Caki2 (cell line): ENCODE measurements at regions not wholly inside any gene's neighbourhood (a gene's known extent, or its start where the extent isn't known, plus 50 kb on each side); places are given as distances from the start of the nearest gene placed in this dataset.

Source experiments
- DNase-seq: peaks from one replicate; pipeline ENCODE4 v3.0.0-alpha.2; 2015; ENCODE audit warnings: low read depth
- in situ Hi-C: cut with HindIII; loops from 2 replicates; pipeline ENCODE4 v1.10.0; 2016; ENCODE audit warnings: low sequenced_read_pairs, low pct_unique_long_range_greater_than_20kb, mixed read lengths

DNA sequence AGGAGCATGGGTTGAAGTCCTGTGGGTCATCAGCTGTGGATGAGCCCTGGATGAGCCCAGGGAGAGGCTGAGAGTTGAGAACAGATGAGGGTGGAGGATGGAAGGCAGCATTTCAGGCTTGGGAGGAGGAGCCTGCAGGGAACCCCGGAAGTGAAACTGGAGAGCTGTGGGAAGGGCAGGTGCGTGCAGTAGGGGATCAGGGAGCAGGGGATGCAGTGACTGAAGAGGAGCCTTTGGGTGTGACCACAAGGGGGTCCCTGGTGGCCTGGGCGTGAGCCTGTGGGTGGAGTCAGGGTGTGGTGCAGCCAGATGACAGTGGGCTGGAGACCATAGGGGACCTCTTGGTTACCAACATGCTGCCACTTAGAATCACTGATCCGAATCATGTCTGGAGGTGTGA lies 115.5 kb downstream of the PAPOLA start:
- in situ Hi-C loops: no loop called here
- DNase-seq: no peak

DNA sequence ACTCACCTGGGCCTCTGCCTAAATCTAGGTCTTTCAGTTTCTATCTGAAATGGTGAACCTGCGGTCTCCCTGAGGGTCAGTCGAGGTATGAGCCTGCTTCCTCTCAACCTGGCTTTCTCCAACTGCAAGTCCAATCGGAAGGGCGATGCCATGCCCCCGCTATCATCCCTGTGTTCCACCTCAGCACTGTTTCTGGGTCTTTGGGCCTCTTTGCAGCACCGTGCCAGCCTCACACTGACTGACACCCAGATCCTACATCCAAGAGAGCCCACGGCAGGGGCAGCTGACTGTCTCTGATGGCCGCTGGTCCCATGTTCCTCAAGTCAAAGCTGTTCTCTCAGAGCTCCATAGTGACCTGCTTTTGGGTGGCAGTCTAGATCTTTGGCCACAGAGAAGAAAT lies 120.7 kb downstream of the PAPOLA start:
- in situ Hi-C loops: no loop called here
- DNase-seq: no peak

DNA sequence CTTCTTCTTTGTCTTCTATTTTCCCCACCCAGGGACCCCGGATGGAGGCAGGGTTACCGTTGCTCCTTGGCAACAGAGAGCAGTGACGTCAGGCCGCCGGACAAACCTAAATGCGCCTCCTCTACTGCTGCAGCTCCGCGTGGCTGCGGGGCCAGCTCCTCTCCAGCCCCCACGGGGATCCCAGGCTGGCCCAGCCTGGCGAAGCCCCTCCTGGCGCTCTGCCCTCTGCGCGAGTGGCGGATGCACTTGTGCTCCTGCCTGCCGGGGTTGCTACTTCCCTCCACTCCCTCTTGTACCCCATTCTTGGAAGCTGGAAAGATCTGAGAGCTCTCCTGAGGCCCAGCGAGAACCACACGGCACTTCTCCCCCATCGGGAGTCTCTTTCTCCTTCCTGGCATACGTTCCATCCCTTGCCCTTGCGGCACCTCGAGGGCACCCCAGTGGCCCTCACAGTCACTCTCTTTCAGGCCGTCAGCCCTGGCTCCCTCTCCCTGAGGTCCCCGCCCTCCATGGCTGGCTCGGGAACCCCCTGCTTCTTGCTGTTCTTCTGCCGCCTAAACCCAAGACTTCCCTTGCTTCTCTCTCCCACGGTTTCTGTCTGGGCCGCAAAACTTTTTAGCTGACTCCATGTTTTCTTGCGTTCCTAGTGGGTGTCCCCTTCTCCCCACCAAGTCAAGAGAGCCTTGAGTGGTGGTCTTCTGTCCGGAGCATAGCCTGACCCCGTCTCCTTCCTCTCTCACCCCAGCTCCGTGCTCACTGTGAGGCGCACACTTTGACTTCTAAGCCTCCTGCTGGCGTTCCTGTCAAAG lies 121.7 kb downstream of the PAPOLA start:
- in situ Hi-C loops: no loop called here
- no peak for DNase-seq

DNA sequence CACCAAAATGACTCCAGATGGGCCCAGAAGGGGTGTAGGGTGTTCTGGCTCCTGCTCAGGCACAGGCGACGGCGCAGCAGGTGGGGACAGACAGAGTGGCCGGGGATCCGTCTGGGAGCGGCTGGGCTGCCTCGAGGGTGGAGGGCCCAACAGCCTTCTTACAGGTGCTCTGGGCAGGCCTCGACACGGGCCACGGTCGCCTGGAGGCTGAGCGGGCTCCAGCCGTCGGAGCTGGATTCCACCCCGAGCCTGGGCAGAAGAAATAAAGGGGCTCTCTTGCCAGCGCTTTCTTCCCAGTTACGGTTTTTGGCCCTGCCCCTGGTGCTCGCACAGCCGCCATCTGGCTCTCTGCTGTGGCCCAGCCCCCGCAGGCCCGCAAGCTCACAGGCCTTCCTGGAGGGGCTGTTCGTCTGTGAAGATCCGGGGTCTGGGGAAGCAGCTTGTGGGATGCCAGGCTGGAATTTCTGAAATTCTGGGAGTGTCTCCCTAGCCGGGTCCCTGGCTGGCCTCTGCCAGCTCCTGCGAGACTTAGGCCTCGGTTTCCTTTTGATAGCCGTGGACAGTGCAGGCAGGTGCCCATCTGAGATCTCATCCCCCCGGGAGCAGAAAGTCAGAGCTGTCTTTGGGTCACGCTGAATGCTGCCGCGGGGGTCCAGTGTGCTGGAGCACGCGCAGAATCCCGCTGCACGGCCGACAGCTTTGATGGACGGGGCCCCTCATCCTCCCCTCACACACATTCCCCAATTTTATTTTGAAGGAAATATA lies 122.7 kb downstream of the PAPOLA start:
- in situ Hi-C loops: no loop called here
- no peak for DNase-seq

DNA sequence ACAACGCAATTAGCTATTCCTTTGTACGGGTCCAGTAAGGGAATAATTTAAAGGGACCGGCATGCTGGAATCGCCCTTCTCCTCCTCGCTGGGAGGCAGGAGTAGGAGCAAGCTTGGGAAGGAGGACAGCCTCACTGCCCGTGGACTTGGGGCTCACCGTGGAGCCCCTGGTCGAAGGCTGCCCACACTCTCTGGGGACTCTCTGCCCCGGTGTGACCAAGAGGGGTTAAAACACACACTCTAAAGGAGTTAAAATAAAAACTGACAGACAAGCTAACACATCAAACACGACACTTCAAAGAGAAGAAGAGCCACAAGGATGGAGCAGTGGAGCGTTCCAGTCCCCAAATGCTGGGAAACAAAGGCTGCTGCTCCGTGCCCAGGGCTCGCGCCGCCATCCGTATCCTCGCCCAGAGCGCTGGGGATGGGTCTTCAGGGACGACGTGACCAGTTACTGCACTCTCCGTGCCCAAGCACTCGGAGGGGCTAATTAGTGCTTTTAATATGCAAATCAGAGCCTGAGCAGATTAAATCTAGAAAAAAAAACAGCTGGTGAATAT lies 123.3 kb downstream of the PAPOLA start:
- DNase-seq: no peak
- in situ Hi-C loops: no loop called here

DNA sequence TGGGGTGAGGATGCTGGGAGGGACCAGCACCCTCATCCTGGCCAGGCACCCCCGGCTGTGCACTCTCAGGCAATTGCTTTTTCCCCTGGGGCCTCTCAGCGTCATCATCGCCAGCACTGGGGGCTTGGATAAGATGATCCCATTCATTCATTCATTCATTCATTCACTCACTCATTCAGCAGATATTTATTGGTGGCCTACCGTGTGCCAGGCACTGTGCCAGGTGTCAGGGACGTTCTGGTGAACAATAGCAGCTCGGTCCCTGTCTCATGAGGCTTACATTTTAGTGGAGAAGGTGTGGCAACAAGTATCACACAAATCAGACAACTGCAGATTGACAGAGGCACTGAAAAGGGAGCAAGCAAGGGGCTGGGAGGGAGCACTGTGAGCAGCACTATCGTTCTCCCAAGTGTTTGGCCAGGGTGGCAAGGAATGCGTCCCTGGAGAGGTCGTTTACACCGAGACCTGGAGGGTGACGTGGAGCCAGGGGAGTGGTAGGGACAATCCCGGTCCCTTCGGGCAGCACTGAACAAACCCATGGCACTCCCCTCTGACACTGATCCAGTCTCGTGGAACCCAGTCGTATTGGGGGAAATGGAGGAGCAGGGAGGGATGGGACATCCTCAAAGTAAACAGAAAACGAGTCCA lies 124.1 kb downstream of the PAPOLA start:
- in situ Hi-C loops: no loop called here
- DNase-seq: no peak

DNA sequence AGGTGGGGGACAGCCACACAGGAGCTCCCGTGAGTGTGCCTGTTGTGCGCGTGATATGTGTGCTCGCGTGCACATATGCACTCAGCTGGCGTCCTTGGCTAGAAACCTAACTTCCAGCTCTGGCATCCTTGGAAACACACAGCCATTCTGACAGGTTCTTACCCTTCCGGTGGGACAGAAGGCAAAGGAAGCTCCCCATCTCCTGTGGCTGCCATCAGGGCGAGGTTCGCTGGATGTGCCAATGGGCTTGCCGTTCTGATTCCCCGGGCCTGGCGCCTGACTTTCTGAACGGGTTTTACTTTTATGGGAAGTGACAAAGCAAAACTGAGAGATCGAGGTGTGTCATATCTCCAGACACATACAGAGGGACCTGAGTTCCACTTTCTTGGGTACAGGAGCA lies 124.7 kb downstream of the PAPOLA start:
- in situ Hi-C loops: no loop called here

DNA sequence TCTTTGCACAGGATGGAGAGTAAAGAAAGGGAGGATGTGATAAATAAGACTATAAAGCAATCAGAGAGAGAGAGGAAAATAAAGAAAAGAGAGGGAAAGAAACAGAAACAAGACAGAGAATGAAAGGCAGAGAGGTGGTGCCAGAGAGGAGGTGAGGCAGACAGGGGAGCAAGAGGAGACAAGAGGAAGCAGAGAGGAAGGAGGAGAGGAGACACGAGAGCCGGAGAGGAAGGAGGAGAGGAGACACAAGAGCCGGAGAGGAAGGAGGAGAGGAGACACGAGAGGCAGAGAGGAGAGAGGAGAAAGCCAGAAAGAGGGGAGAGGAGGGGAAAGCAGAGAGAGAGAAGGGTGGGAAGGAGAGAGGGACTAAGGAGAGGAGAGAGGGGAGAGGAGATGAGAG lies 125.2 kb downstream of the PAPOLA start:
- in situ Hi-C loops: no loop called here
- DNase-seq: no peak

More for the DNA sequence above, 124.7 kb downstream of the PAPOLA start:
- DNase-seq: no peak

DNA sequence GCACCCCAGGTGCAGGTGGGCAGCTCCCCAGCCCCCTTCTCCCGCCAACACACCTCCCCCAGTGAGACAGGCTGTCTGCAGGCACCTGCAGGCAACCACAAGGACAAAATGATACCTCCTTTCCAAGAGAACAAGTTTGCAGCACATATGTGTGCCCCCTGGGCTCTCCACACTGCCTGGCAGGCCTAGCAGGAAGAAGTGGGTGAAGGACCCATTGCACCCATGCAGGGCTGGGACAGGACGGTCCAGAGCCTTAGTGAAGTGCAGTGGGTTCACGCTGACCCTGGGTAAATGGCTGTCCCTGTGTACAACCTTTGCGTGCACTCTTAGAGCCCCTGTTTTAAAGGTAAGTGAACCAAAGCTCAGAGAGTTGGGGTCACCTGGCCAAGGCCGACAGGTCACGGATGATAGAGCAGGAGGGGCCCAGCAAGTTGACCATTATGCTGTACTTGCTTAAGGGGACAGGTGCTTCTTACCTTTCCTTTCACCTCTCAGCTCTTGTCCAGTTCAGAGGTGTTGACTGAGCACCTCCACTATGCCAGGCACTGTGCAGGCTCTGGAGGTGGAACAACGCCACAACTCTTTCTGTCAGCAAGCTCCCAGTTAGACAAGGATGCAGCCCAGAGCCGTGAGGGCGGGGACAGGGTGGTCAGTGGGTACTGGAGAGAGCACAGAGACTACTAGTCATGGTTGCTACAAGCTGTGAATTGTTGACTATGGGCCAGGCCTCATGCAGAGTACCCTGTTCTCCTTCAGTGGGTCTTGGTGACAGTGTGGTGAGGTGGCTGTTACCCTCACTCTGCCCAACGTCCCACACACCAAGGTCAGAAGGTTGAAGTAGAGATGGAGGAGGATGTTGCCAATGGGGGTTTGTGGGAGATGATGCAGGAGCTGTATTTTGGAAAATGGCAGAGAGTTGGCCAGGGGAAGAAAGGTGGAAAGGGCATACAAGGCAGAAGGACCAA lies 125.9 kb downstream of the PAPOLA start:
- no peak for DNase-seq
- in situ Hi-C loops: no loop called here

DNA sequence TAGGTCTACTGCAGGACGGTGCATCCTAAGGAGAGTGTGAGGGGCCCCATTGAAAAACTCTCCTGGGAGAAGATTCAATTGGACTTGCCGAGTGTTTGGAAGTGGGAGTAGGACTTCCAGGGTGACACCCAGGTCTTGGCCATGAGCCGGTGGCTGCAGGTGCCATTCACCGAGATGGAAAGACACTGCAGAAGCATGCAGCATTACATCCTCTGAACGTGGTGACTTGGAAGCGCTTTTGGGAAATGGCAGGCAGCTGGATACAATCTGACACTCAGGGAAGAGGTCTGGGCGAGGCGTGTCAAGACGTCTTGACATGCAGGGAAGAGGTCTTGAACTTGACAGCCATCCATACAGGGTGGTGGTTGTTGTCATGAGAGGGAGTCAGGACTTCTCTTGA lies 126.9 kb downstream of the PAPOLA start:
- in situ Hi-C loops: no loop called here
- no peak for DNase-seq

DNA sequence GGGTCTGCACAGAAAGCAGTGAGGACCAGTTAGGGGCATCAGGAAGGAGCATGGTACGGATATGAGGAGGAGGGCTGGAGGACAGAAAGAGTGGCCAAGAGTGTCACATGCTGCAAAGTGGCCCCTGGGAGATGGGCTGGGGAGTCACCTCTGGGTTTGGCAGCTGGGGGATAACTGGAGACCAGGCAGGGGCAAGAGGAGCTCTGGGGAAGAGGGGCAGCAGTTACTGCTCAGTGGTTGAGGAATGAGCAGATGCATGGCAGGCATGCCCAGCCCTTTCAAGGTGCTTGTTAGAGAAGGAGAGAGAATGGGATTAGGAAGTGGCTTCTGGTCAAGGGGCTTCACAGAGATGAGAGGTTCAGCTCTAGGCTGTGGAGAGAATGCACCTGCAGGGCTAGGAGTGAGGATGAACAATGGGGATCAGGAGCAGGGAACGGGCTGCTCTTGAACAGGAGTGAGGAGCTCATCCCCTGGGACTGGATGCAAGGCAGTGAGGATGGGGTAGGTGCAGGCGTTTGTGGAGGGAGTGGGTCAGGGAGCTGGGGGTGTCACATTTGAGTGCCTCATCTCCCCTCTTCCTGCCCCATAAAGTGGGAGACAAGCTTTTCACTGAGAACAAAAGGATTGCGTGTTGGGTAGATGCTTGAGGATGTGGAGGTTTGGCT lies 127.5 kb downstream of the PAPOLA start:
- in situ Hi-C loops: no loop called here
- DNase-seq: no peak

DNA sequence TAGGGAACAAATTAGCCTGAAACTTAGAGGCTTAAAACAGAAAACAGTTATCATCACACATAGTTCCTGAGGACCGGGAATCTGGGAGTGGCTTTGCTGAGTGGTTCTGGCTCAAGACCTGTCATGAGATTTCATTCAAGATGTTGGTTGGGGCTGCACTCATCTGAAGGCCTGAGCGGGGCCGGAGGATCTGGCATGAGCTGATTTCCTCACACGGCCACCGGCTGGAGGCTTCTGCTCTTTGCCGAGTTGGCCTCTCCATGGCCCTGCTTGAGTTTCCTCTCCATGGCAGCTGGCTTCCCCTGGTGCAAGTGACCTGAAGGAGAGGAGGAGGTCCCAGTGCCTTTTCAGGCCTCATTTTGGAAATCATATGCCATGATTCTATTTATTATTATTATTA lies 128.1 kb downstream of the PAPOLA start:
- in situ Hi-C loops: no loop called here
- no peak for DNase-seq

DNA sequence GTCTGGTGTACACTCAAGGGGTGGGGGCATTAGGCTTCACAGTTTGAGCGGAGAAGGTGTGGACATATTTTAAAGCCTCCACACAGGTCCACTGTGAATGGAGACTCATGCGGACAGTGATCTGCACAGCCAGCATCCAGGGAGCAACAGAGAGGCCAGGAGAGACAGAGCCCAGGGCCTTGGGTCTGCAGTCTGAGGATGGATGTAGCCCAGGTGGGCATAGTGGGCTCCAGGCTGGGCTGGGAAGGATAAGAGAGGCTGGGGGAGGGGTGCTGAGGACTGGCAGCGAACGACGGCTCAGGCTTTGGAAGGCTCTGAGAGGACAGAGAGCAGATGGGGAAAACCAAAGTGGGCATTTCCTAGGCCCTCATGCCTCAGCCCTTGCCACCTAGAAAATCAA lies 128.8 kb downstream of the PAPOLA start:
- DNase-seq: no peak
- in situ Hi-C loops: no loop called here

DNA sequence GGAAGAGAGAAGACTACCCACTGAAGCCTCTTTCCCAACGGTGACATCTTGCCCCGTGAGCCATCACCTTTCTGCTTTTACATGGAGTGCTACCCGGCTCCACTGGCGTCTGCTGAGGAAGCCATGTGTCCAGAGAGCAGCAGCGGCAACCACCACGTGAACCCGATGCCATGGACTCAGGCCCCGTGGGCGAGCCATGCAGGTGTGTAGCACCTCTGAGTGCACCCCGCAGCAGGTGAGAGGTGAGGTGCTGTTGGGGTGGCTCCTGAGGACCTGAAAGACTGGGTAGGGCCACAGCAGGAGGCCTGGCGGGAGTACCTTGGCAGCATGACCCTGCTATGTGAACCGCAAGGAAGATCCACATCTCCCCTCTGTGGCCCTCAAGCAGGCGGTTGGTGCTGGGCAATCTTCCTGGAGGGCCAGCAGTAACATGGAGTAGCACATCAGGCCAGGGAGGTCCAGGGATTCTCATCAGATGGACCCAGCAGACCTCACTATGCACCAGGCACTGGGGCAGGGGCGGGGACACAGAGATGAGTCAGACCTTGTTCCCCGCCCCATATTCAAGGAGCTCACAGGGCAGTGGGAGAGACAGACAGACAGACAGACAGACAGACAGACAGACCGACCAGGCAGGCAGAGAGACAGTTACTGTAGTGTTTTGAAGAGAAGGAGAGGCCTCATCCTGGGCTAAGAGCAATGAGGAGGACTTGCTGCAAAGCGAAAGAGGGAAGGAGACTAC lies 129.6 kb downstream of the PAPOLA start:
- in situ Hi-C loops: no loop called here
- peak; percentile 1 for DNase-seq

DNA sequence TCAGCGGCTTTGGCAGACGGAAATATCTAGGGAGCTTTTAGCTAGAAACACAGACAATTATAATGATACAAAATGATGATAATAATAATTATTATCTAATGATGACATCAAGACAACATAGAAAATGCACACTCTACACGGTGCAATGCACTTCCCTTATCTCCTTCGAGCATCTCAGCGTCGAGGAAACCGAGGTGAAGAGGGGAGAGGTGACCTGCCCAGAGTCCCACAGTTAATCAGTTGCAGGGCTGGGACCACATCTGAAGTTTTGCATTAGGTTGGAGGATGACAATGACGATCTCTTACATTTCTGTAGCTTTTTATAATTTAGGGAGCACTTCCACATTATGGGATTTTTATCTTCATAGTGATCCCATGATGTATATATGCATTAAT lies 130.2 kb downstream of the PAPOLA start:
- DNase-seq: no peak
- in situ Hi-C loops: no loop called here

DNA sequence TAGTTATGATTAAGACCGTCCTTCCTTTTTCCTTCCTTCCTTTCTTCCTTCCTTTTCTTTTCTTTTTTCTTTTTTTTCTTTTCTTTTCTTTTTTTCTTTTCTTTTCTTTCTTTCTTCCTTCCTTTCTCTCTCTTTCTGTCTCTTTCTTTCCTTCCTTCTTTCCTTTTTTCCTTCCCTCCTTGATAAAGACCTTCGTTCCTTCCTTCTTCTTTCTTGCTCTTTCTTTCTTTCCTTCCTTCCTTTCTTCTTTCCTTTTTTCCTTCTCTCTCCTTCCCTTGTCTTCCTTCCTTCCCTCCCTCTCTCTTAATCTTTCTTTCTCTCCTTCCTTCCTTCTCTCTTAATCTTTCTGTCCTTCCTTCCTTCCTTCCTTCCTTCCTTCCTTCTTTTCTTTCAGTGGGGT lies 130.9 kb downstream of the PAPOLA start:
- no peak for DNase-seq
- in situ Hi-C loops: no loop called here

DNA sequence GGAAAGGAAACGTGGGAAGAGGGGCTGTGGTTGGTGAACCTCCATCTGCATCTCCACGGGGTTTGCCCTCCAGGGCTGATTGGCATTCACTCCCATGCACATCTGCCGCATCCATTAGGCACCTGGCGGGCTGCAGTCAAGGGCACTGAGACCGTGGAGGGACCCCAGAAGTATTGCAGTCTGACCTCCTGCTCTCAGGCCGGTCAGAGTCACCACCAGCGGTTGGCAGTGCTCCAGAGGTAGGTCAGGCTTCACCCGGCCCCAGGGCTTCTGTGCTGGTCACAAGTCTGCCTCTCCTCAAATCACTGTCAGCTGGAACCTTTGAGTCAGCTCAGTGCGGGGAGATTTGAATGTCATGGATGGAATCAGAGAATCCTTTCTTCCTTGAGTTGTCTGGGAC lies 132.3 kb downstream of the PAPOLA start:
- no peak for DNase-seq
- in situ Hi-C loops: no loop called here
